Keratinocyte (primary cell): ENCODE measurements at regions not wholly inside any gene's neighbourhood (a gene's known extent, or its start where the extent isn't known, plus 50 kb on each side); places are given as distances from the start of the nearest gene placed in this dataset.

Experiments used
- DNase-seq: peaks from one replicate; pipeline ENCODE4 v3.0.0-alpha.2; 2011; ENCODE audit warnings: low read depth, missing footprints, low spot score
- FAIRE-seq: peaks from 2 replicates; lab custom pipeline; 2011; peaks lifted over from hg19 to GRCh38; lab: Jason Lieb, UNC
- H2AFZ ChIP-seq: 2 replicates; pipeline ENCODE4 v1.6.0; 2012; ENCODE audit warnings: low read length, control low read depth, inconsistent platforms; ENCODE audit not compliant: control insufficient read depth
- H3K27ac ChIP-seq: 2 replicates; pipeline ENCODE4 v1.5.1; 2011; ENCODE audit warnings: low read length; ENCODE audit not compliant: control insufficient read depth, insufficient read depth
- H3K27me3 ChIP-seq: 3 replicates; pipeline ENCODE4 v1.6.0; 2011; ENCODE audit warnings: low read length; ENCODE audit not compliant: control insufficient read depth, insufficient read depth; ENCODE audit errors: extremely low read depth
- H3K36me3 ChIP-seq, 2 experiments: 2 replicates in 1 of 2; 3 replicates in 1 of 2; pipeline ENCODE4 v1.5.1; 2011; ENCODE audit warnings: low read length in 2 of 2, mild to moderate bottlenecking in 1 of 2; ENCODE audit not compliant: control insufficient read depth in 2 of 2, insufficient read depth in 2 of 2; ENCODE audit errors: extremely low read depth in 1 of 2
- H3K4me1 ChIP-seq: 3 replicates; pipeline ENCODE4 v1.5.1; 2011; ENCODE audit warnings: low read length; ENCODE audit not compliant: control insufficient read depth, insufficient read depth; ENCODE audit errors: extremely low read depth
- H3K4me2 ChIP-seq: 3 replicates; pipeline ENCODE4 v1.6.0; 2011; ENCODE audit warnings: low read depth, low read length; ENCODE audit not compliant: control insufficient read depth, insufficient read depth; ENCODE audit errors: extremely low read depth
- H3K4me3 ChIP-seq, 3 experiments: fragments of 200-600 bp in 1 of 3; sonication (generic) in 1 of 3; 2 replicates in 2 of 3; 3 replicates in 1 of 3; pipeline ENCODE4 v1.5.1; 2011 to 2016; ENCODE audit warnings: low read length in 3 of 3, mild to moderate bottlenecking in 3 of 3, control low read depth in 2 of 3, inconsistent platforms in 1 of 3, low read depth in 1 of 3, mixed read lengths in 1 of 3, mixed run types in 1 of 3, moderate library complexity in 1 of 3; ENCODE audit not compliant: control insufficient read depth in 2 of 3, insufficient read depth in 2 of 3; ENCODE audit errors: extremely low read depth in 1 of 3
- H3K79me2 ChIP-seq: 2 replicates; pipeline ENCODE4 v1.6.0; 2012; ENCODE audit warnings: low read length; ENCODE audit not compliant: control insufficient read depth, insufficient read depth
- H3K9ac ChIP-seq: 3 replicates; pipeline ENCODE4 v1.6.0; 2011; ENCODE audit warnings: low read length; ENCODE audit not compliant: control insufficient read depth, insufficient read depth; ENCODE audit errors: extremely low read depth
- H3K9me1 ChIP-seq: 3 replicates; pipeline ENCODE4 v1.6.0; 2011; ENCODE audit warnings: low read length; ENCODE audit not compliant: control insufficient read depth, insufficient read depth; ENCODE audit errors: extremely low read depth
- H3K9me3 ChIP-seq: 2 replicates; pipeline ENCODE4 v1.5.1; 2012; ENCODE audit warnings: low read depth, low read length; ENCODE audit not compliant: control insufficient read depth
- H4K20me1 ChIP-seq: 3 replicates; pipeline ENCODE4 v1.6.0; 2011; ENCODE audit warnings: low read length; ENCODE audit not compliant: control insufficient read depth, insufficient read depth; ENCODE audit errors: extremely low read depth
- CTCF ChIP-seq, 3 experiments: IDR thresholded peaks in 1 of 3; conservative IDR thresholded peaks in 1 of 3; optimal IDR thresholded peaks in 1 of 3; 2 replicates in 2 of 3; 3 replicates in 1 of 3; pipeline versions ENCODE3 to v1.5.1; 2011; ENCODE audit warnings: low read length in 3 of 3, mild to moderate bottlenecking in 3 of 3, moderate library complexity in 2 of 3, control low read depth in 1 of 3, inconsistent platforms in 1 of 3; ENCODE audit not compliant: insufficient read depth in 2 of 3; ENCODE audit errors: extremely low read depth in 1 of 3
- EZH2 ChIP-seq: IDR thresholded peaks from one replicate; pipeline ENCODE4 v1.6.1; 2012; ENCODE audit warnings: inconsistent platforms, mild to moderate bottlenecking, low read length, moderate library complexity
- dilution Hi-C: fragments of 300-500 bp; cut with MboI; formaldehyde crosslinking; loops from one replicate; pipeline ENCODE4 v1.7.0; 2020; ENCODE audit warnings: low sequenced_read_pairs; ENCODE audit not compliant: extremely low pct_ligation_motif_present

GRCh38 chr17:79667746-79668145 is 56.9 kb upstream of the RBFOX3 start:
- H2AFZ ChIP-seq = no peak overlapping the region
- TF ChIP-seq CTCF (optimal IDR thresholded peaks at IDR 0.05 in 1 of 3, IDR thresholded peaks at IDR 0.05 in 1 of 3, conservative IDR thresholded peaks at IDR 0.05 in 1 of 3; ENCODE audit: extremely low read depth in 1 of 3, insufficient read depth in 2 of 3, low read length in 3 of 3) = no peak
- TF ChIP-seq EZH2 = no peak
- no peaks in the 10 kb centered on the region for H4K20me1 ChIP-seq
- no peaks in the 10 kb centered on the region for H3K9me1 ChIP-seq
- peaks cover 6% of the 10 kb centered on the region for H3K4me1 ChIP-seq
- no peaks in the 10 kb centered on the region for H3K36me3 ChIP-seq
- no peak overlapping the region for H3K4me3 ChIP-seq
- H3K27ac ChIP-seq = no peak overlapping the region
- dilution Hi-C loops = no loop called here
- no peak overlapping the region for H3K9ac ChIP-seq
- no peaks in the 10 kb centered on the region for H3K79me2 ChIP-seq
- no peak overlapping the region for H3K4me2 ChIP-seq
- H3K9me3 ChIP-seq = no peaks in the 10 kb centered on the region
- peaks cover 10% of the 10 kb centered on the region for H3K27me3 ChIP-seq
- DNase-seq = no peak
- no peak for FAIRE-seq

GRCh38 chr17:79667121-79667715 is 56.4 kb upstream of the RBFOX3 start:
- no peak overlapping the region for H2AFZ ChIP-seq
- H3K4me1 ChIP-seq = peaks cover 6% of the 10 kb centered on the region
- TF ChIP-seq EZH2 (no peak), CTCF (optimal IDR thresholded peaks at IDR 0.05 in 1 of 3, IDR thresholded peaks at IDR 0.05 in 1 of 3, conservative IDR thresholded peaks at IDR 0.05 in 1 of 3; ENCODE audit: extremely low read depth in 1 of 3, insufficient read depth in 2 of 3, low read length in 3 of 3) (no peak)
- H3K4me3 ChIP-seq = no peak overlapping the region
- H3K9ac ChIP-seq = no peak overlapping the region
- no peak overlapping the region for H3K4me2 ChIP-seq
- H3K9me3 ChIP-seq = no peaks in the 10 kb centered on the region
- H4K20me1 ChIP-seq = no peaks in the 10 kb centered on the region
- FAIRE-seq (no peak), DNase-seq (no peak)
- H3K9me1 ChIP-seq = no peaks in the 10 kb centered on the region
- dilution Hi-C loops = no loop called here
- no peaks in the 10 kb centered on the region for H3K36me3 ChIP-seq
- no peak overlapping the region for H3K27ac ChIP-seq
- H3K27me3 ChIP-seq = peaks cover 10% of the 10 kb centered on the region
- no peaks in the 10 kb centered on the region for H3K79me2 ChIP-seq
